Peyer's patch (tissue), 4 donors: ENCODE measurements at regions not wholly inside any gene's neighbourhood (a gene's known extent, or its start where the extent isn't known, plus 50 kb on each side); places are given as distances from the start of the nearest gene placed in this dataset.
"Not testable (repeated sequence)": the region's sequence is repeated elsewhere in the genome, so short reads cannot be mapped to it uniquely, and the experiment has no call there.

Source experiments
- CTCF ChIP-seq, 6 experiments: fragments of 450-650 bp in 4 of 6; fragments of 200-600 bp in 2 of 6; sonication (generic) in 1 of 6; IDR thresholded peaks; one replicate each; pipeline ENCODE4 v1.5.1; 2017 to 2019; ENCODE audit warnings: antibody characterized with exemption in 6 of 6, mild to moderate bottlenecking in 3 of 6, moderate library complexity in 1 of 6
- POLR2A ChIP-seq, 2 donors: fragments of 450-650 bp; IDR thresholded peaks; one replicate each; pipeline ENCODE4 v1.5.1; 2017; ENCODE audit warnings: antibody characterized with exemption in 2 of 2, mild to moderate bottlenecking in 2 of 2, moderate library complexity in 2 of 2

DNA sequence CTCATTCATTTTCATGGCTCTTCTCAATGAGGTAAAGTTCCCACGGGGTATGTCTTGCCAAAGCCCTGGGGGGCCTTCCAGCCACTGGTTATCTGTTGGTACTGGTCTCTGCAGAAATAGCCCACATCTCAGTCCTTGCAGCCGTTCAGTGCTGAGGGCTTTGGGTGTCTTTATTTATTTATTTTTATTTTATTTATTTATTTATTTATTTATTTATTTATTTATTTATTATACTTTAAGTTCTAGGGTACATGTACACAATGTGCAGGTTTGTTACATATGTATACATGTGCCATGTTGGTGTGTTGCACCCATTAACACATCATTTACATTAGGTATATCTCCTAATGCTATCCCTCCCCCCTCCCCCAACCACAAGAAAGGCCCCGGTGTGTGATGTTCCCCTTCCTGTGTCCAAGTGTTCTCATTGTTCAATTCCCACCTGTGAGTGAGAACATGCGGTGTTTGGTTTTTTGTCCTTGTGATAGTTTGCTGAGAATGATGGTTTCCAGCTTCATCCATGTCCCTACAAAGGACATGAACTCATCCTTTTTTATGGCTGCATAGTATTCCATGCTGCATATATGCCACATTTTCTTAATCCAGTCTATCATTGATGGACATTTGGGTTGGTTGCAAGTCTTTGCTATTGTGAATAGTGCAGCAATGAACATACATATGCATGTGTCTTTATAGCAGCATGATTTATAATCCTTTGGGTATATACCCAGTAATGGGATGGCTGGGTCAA, 308.1 kb upstream of the B3GAT1 start:
- TF ChIP-seq CTCF, POLR2A (IDR thresholded peaks at IDR 0.05): not testable (repeated sequence)
